ENCODE measurements at regions not wholly inside any gene's neighbourhood (a gene's known extent, or its start where the extent isn't known, plus 50 kb on each side); places are given as distances from the start of the nearest gene placed in this dataset.

GRCh38 chr6:145530454-145530853, 204.9 kb downstream of the EPM2A start:
- TF ChIP-seq, protein P1, sequence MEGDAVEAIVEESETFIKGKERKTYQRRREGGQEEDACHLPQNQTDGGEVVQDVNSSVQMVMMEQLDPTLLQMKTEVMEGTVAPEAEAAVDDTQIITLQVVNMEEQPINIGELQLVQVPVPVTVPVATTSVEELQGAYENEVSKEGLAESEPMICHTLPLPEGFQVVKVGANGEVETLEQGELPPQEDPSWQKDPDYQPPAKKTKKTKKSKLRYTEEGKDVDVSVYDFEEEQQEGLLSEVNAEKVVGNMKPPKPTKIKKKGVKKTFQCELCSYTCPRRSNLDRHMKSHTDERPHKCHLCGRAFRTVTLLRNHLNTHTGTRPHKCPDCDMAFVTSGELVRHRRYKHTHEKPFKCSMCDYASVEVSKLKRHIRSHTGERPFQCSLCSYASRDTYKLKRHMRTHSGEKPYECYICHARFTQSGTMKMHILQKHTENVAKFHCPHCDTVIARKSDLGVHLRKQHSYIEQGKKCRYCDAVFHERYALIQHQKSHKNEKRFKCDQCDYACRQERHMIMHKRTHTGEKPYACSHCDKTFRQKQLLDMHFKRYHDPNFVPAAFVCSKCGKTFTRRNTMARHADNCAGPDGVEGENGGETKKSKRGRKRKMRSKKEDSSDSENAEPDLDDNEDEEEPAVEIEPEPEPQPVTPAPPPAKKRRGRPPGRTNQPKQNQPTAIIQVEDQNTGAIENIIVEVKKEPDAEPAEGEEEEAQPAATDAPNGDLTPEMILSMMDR (IDR thresholded peaks at IDR 0.05) = no peak
- TF ChIP-seq POLR2AphosphoS5 (IDR thresholded peaks at IDR 0.05) (no peak), POLR2A (IDR thresholded peaks at IDR 0.05) (no peak), EP300 (IDR thresholded peaks at IDR 0.05) (no peak)

Measured in suprapubic skin (tissue), 4 donors.